Right kidney (tissue), 1 donor: ENCODE measurements at regions not wholly inside any gene's neighbourhood (a gene's known extent, or its start where the extent isn't known, plus 50 kb on each side); places are given as distances from the start of the nearest gene placed in this dataset.

Experiments used
- DNase-seq: peaks from one replicate; pipeline ENCODE4 v3.0.0-alpha.2; 2016

- DNase-seq: no peak
Observed at GRCh38 chr19:31709476-31709875, 360.2 kb upstream of the TSHZ3 start.

- no peak for DNase-seq
Observed at GRCh38 chr19:31715249-31715945, 366.2 kb upstream of the TSHZ3 start.

GRCh38 chr19:31716826-31717225 is 367.6 kb upstream of the TSHZ3 start:
- no peak for DNase-seq

GRCh38 chr19:31717269-31717923 is 368.2 kb upstream of the TSHZ3 start:
- no peak for DNase-seq

- DNase-seq: no peak
Observed at GRCh38 chr19:31718032-31718431, 368.8 kb upstream of the TSHZ3 start.

GRCh38 chr19:31718898-31719297 is 369.7 kb upstream of the TSHZ3 start:
- no peak for DNase-seq

- no peak for DNase-seq
Observed at GRCh38 chr19:31723101-31723500, 373.9 kb upstream of the TSHZ3 start.

- no peak for DNase-seq
Observed at GRCh38 chr19:31725051-31725450, 375.8 kb upstream of the TSHZ3 start.

GRCh38 chr19:31727536-31727935 is 378.3 kb upstream of the TSHZ3 start:
- no peak for DNase-seq

GRCh38 chr19:31730270-31730669 is 381.0 kb upstream of the TSHZ3 start:
- no peak for DNase-seq

- no peak for DNase-seq
Observed at GRCh38 chr19:31733591-31733990, 384.4 kb upstream of the TSHZ3 start.

- DNase-seq: no peak
Observed at GRCh38 chr19:31742249-31742648, 393.0 kb upstream of the TSHZ3 start.

- DNase-seq: no peak
Observed at GRCh38 chr19:31745731-31746130, 396.5 kb upstream of the TSHZ3 start.

- DNase-seq: no peak
Observed at GRCh38 chr19:31749231-31749630, 400.0 kb upstream of the TSHZ3 start.

- no peak for DNase-seq
Observed at GRCh38 chr19:31759359-31759758, 410.1 kb upstream of the TSHZ3 start.

GRCh38 chr19:31761281-31761913 is 412.2 kb upstream of the TSHZ3 start:
- no peak for DNase-seq

- no peak for DNase-seq
Observed at GRCh38 chr19:31770223-31770622, 421.0 kb upstream of the TSHZ3 start.

- no peak for DNase-seq
Observed at GRCh38 chr19:31772915-31773314, 423.7 kb upstream of the TSHZ3 start.

- DNase-seq: no peak
Observed at GRCh38 chr19:31781542-31781941, 432.3 kb upstream of the TSHZ3 start.

- DNase-seq: peak; percentile 41
Observed at GRCh38 chr19:31783592-31783991, 434.4 kb upstream of the TSHZ3 start.

- no peak for DNase-seq
Observed at GRCh38 chr19:31784671-31785101, 435.4 kb upstream of the TSHZ3 start.

- DNase-seq: no peak
Observed at GRCh38 chr19:31801611-31802010, 452.4 kb upstream of the TSHZ3 start.

- DNase-seq: no peak
Observed at GRCh38 chr19:31803835-31804446, 454.7 kb upstream of the TSHZ3 start.
